ENCODE measurements at regions not wholly inside any gene's neighbourhood (a gene's known extent, or its start where the extent isn't known, plus 50 kb on each side); places are given as distances from the start of the nearest gene placed in this dataset.

DNA sequence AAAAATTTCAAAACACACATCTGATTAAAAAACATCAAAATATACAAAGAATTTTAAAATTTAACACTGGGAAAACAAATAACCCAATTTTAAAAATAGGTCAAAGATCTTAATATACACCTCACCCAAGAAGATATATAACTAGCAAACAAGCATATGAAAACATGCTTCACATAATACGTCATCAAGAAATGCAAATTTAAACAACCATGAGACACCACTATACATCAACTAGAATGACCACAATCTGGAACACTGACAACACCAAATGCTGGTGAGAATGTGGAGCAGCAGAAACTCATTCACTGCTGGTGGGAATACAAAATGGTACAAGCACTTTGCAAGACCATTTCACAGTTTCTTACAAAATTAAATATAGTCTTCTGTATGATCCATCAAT lies 498.4 kb downstream of the IPMK start:
- TF ChIP-seq POLR2AphosphoS5 (IDR thresholded peaks at IDR 0.05; ENCODE audit: low read depth, low read length) (no peak), REST (IDR thresholded peaks at IDR 0.05; ENCODE audit: insufficient read depth in 1 of 2, low read depth in 2 of 2, low read length in 2 of 2) (no peak), SIN3A (IDR thresholded peaks at IDR 0.05; ENCODE audit: borderline replicate concordance, insufficient read depth, low read length) (no peak), TAF1 (IDR thresholded peaks at IDR 0.05; ENCODE audit: borderline replicate concordance, insufficient read depth, low read length) (no peak), FOXP2 (optimal IDR thresholded peaks at IDR 0.05; ENCODE audit: borderline replicate concordance, extremely low read depth, extremely low read length, insufficient read depth) (no peak)

DNA sequence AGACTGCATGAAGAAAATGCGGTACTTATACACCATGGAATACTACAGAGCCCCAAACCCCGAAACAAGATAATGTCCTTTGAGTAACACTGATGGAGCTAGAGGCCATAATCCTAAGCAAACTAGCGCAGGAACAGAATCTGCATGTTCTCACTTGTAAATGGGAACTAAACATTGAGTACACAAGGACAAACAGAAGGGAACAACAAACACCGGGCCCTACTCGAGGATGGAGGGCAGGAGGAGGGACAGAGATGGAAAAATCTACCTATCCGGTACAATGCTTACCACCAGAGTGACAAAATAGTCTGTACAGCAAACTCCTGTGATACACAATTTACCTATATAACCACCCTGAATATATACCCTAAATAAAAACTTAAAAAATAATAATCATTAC lies 507.9 kb downstream of the IPMK start:
- no peak for TF ChIP-seq REST (IDR thresholded peaks at IDR 0.05; ENCODE audit: insufficient read depth in 1 of 2, low read depth in 2 of 2, low read length in 2 of 2)
- no peak for TF ChIP-seq FOXP2 (optimal IDR thresholded peaks at IDR 0.05; ENCODE audit: borderline replicate concordance, extremely low read depth, extremely low read length, insufficient read depth)
- TF ChIP-seq TAF1 (IDR thresholded peaks at IDR 0.05; ENCODE audit: borderline replicate concordance, insufficient read depth, low read length), result no peak
- no peak for TF ChIP-seq POLR2AphosphoS5 (IDR thresholded peaks at IDR 0.05; ENCODE audit: low read depth, low read length)
- no peak for TF ChIP-seq SIN3A (IDR thresholded peaks at IDR 0.05; ENCODE audit: borderline replicate concordance, insufficient read depth, low read length)

- no peak for TF ChIP-seq FOXP2 (optimal IDR thresholded peaks at IDR 0.05; ENCODE audit: borderline replicate concordance, extremely low read depth, extremely low read length, insufficient read depth)
- no peak for TF ChIP-seq SIN3A (IDR thresholded peaks at IDR 0.05; ENCODE audit: borderline replicate concordance, insufficient read depth, low read length)
- no peak for TF ChIP-seq POLR2AphosphoS5 (IDR thresholded peaks at IDR 0.05; ENCODE audit: low read depth, low read length)
- TF ChIP-seq TAF1 (IDR thresholded peaks at IDR 0.05; ENCODE audit: borderline replicate concordance, insufficient read depth, low read length), result no peak
- TF ChIP-seq REST (IDR thresholded peaks at IDR 0.05; ENCODE audit: insufficient read depth in 1 of 2, low read depth in 2 of 2, low read length in 2 of 2), result no peak
Observed at GRCh38 chr10:57754803-57755202, 512.9 kb downstream of the IPMK start.

DNA sequence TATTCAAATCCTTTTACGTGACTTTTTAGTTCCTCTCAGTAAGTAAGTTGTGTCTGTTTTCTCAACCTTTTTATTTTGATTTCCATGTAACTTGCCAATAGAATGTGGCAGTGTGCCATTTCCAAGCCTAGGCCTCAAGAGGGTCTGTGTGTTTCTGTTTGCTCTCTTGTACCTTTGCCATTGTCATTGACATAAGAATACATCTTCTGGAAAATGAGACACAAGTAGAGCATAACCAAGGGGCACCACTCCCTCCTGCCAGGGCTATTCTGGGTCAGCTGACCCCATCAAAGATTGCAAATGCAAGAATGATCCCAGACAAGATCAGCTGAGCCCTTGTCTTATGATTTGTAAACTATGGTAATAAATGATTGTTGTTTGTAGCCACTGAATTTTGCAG lies 524.0 kb downstream of the IPMK start:
- TF ChIP-seq POLR2AphosphoS5 (IDR thresholded peaks at IDR 0.05; ENCODE audit: low read depth, low read length), result no peak

DNA sequence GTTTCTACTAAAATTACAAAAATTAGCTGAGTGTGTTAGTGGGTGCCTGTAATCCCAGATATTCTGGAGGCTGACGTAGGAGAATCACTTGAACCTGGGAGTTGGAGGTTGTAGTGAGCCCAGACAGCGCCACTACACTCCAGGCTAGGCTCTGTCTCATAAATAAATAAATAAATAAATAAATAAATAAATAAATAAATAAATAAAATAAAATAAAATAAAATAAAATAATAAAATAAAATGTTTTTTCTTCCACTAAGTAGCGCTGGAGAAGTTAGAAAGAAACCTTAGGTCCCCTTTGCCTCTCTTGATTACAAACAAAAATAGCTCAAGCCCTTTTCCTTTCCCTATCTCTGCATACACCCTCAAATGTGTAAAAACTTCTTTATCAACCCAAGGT lies 525.9 kb downstream of the IPMK start:
- TF ChIP-seq TAF1 (IDR thresholded peaks at IDR 0.05; ENCODE audit: borderline replicate concordance, insufficient read depth, low read length) (no peak), REST (IDR thresholded peaks at IDR 0.05; ENCODE audit: insufficient read depth in 1 of 2, low read depth in 2 of 2, low read length in 2 of 2) (no peak), FOXP2 (optimal IDR thresholded peaks at IDR 0.05; ENCODE audit: borderline replicate concordance, extremely low read depth, extremely low read length, insufficient read depth) (no peak), POLR2AphosphoS5 (IDR thresholded peaks at IDR 0.05; ENCODE audit: low read depth, low read length) (no peak)

Measured in PFSK-1 (cell line).